ENCODE measurements at regions not wholly inside any gene's neighbourhood (a gene's known extent, or its start where the extent isn't known, plus 50 kb on each side); places are given as distances from the start of the nearest gene placed in this dataset.

- Mint-ChIP-seq H3K4me1 (ENCODE audit: low read depth) (no peaks in the 10 kb centered on the region), H3K27me3 (ENCODE audit: low read depth) (peaks cover 49% of the 10 kb centered on the region), H3K36me3 (ENCODE audit: low read depth) (no peaks in the 10 kb centered on the region), H3K9me3 (ENCODE audit: low read depth) (no peaks in the 10 kb centered on the region), H3K27ac (ENCODE audit: unreplicated experiment) (no peak overlapping the region), H3K4me3 (ENCODE audit: unreplicated experiment) (no peak overlapping the region)
- no peak for DNase-seq (ENCODE audit: low spot score)
- no peak for TF ChIP-seq CTCF (IDR thresholded peaks at IDR 0.05)
Observed at GRCh38 chr9:12612211-12612770, 80.9 kb upstream of the TYRP1 start.

- H3K9me3 Mint-ChIP-seq (ENCODE audit: low read depth): no peaks in the 10 kb centered on the region
Observed at GRCh38 chr9:12613071-12613470, 80.1 kb upstream of the TYRP1 start.

GRCh38 chr9:12614488-12614887 lies 78.7 kb upstream of the TYRP1 start:
- Mint-ChIP-seq H3K36me3 (ENCODE audit: low read depth) (no peaks in the 10 kb centered on the region), H3K27ac (ENCODE audit: unreplicated experiment) (no peak overlapping the region), H3K4me1 (ENCODE audit: low read depth) (no peaks in the 10 kb centered on the region), H3K27me3 (ENCODE audit: low read depth) (peaks cover 50% of the 10 kb centered on the region), H3K4me3 (ENCODE audit: unreplicated experiment) (no peak overlapping the region), H3K9me3 (ENCODE audit: low read depth) (no peaks in the 10 kb centered on the region)
- no peak for TF ChIP-seq CTCF (IDR thresholded peaks at IDR 0.05)
- no peak for DNase-seq (ENCODE audit: low spot score)

More at GRCh38 chr9:12613071-12613470, 80.1 kb upstream of the TYRP1 start:
- no peak for DNase-seq (ENCODE audit: low spot score)
- Mint-ChIP-seq H3K36me3 (ENCODE audit: low read depth) (no peaks in the 10 kb centered on the region), H3K4me1 (ENCODE audit: low read depth) (no peaks in the 10 kb centered on the region), H3K27me3 (ENCODE audit: low read depth) (peaks cover 49% of the 10 kb centered on the region), H3K4me3 (ENCODE audit: unreplicated experiment) (no peak overlapping the region), H3K27ac (ENCODE audit: unreplicated experiment) (no peak overlapping the region)
- TF ChIP-seq CTCF (IDR thresholded peaks at IDR 0.05): no peak

- H3K4me3 Mint-ChIP-seq (ENCODE audit: unreplicated experiment): no peak overlapping the region
- H3K36me3 Mint-ChIP-seq (ENCODE audit: low read depth): no peaks in the 10 kb centered on the region
- H3K27me3 Mint-ChIP-seq (ENCODE audit: low read depth): peaks cover 48% of the 10 kb centered on the region
Observed at GRCh38 chr9:12618956-12619355, 74.2 kb upstream of the TYRP1 start.

GRCh38 chr9:12625844-12626243 lies 67.3 kb upstream of the TYRP1 start:
- Mint-ChIP-seq H3K9me3 (ENCODE audit: low read depth) (no peaks in the 10 kb centered on the region), H3K4me3 (ENCODE audit: unreplicated experiment) (no peak overlapping the region), H3K27me3 (ENCODE audit: low read depth) (peaks cover 37% of the 10 kb centered on the region), H3K4me1 (ENCODE audit: low read depth) (no peaks in the 10 kb centered on the region), H3K27ac (ENCODE audit: unreplicated experiment) (no peak overlapping the region), H3K36me3 (ENCODE audit: low read depth) (no peaks in the 10 kb centered on the region)
- no peak for TF ChIP-seq CTCF (IDR thresholded peaks at IDR 0.05)
- no peak for DNase-seq (ENCODE audit: low spot score)

More at GRCh38 chr9:12618956-12619355, 74.2 kb upstream of the TYRP1 start:
- no peak for DNase-seq (ENCODE audit: low spot score)
- no peak for TF ChIP-seq CTCF (IDR thresholded peaks at IDR 0.05)
- no peaks in the 10 kb centered on the region for H3K4me1 Mint-ChIP-seq (ENCODE audit: low read depth)
- no peaks in the 10 kb centered on the region for H3K9me3 Mint-ChIP-seq (ENCODE audit: low read depth)
- no peak overlapping the region for H3K27ac Mint-ChIP-seq (ENCODE audit: unreplicated experiment)

Measured in chondrocyte (in vitro differentiated cells).